BJ (cell line): ENCODE measurements at regions not wholly inside any gene's neighbourhood (a gene's known extent, or its start where the extent isn't known, plus 50 kb on each side); places are given as distances from the start of the nearest gene placed in this dataset.
A peak's percentile ranks its signal among the peaks of the same experiment; 100 is the strongest.

Experiments used
- CTCF ChIA-PET: fragments of 350-600 bp; formaldehyde crosslinking; extraction: SDS; loops from one replicate; lab custom pipeline; 2021; ENCODE audit warnings: antibody characterized with exemption, inconsistent platforms; lab: Yijun Ruan, JAX
- POLR2A ChIA-PET: fragments of 300-600 bp; sonication (Branson Sonifier 250); formaldehyde crosslinking; extraction: SDS; loops from one replicate; lab custom pipeline; 2021; ENCODE audit warnings: antibody characterized with exemption; lab: Charles Lee
- DNase-seq: peaks from one replicate; pipeline ENCODE4 v3.0.0-alpha.2; 2011; ENCODE audit warnings: low read depth
- H3K27me3 ChIP-seq: 2 replicates; pipeline ENCODE4 v1.6.0; 2011; ENCODE audit warnings: low read length; ENCODE audit not compliant: control insufficient read depth, insufficient read depth
- H3K36me3 ChIP-seq: 2 replicates; pipeline ENCODE4 v1.5.1; 2011; ENCODE audit warnings: low read length; ENCODE audit not compliant: control insufficient read depth, insufficient read depth
- H3K4me3 ChIP-seq: 2 replicates; pipeline ENCODE4 v1.5.1; 2011; ENCODE audit warnings: low read depth, mild to moderate bottlenecking, control low read depth, low read length
- TF ChIP-seq, protein P1 (sequence below): IDR thresholded peaks from 2 replicates; pipeline ENCODE4 v1.5.1; 2011; ENCODE audit warnings: low read depth, mild to moderate bottlenecking, control low read depth, inconsistent platforms, low read length, moderate library complexity; ENCODE audit not compliant: insufficient read depth

- peak; percentile 43 for DNase-seq
- no peaks in the 10 kb centered on the region for H3K27me3 ChIP-seq
- H3K36me3 ChIP-seq, result no peaks in the 10 kb centered on the region
- ChIA-PET CTCF (interaction anchor here (0.7 to 1.6 kb wide), 4 partner anchors 13 to 274 kb away, joined by 3 to 5 read pairs (median 4); no protein-coding TSS in a partner anchor), POLR2A (interaction anchor here (0.6 kb wide), 1 partner anchor 11 kb away, joined by 10 read pairs; no protein-coding TSS in a partner anchor)
- H3K4me3 ChIP-seq, result no peak overlapping the region
- TF ChIP-seq, protein P1, sequence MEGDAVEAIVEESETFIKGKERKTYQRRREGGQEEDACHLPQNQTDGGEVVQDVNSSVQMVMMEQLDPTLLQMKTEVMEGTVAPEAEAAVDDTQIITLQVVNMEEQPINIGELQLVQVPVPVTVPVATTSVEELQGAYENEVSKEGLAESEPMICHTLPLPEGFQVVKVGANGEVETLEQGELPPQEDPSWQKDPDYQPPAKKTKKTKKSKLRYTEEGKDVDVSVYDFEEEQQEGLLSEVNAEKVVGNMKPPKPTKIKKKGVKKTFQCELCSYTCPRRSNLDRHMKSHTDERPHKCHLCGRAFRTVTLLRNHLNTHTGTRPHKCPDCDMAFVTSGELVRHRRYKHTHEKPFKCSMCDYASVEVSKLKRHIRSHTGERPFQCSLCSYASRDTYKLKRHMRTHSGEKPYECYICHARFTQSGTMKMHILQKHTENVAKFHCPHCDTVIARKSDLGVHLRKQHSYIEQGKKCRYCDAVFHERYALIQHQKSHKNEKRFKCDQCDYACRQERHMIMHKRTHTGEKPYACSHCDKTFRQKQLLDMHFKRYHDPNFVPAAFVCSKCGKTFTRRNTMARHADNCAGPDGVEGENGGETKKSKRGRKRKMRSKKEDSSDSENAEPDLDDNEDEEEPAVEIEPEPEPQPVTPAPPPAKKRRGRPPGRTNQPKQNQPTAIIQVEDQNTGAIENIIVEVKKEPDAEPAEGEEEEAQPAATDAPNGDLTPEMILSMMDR, result no peak
Measured at GRCh38 chr18:59041819-59042815, 97.6 kb upstream of the SEC11C start.

GRCh38 chr18:59044855-59045254 lies 94.8 kb upstream of the SEC11C start:
- ChIA-PET POLR2A (no interaction called here), CTCF (interaction anchor here (0.9 to 1.4 kb wide), 2 partner anchors 264 to 276 kb away, joined by 3 to 5 read pairs; no protein-coding TSS in a partner anchor)
- H3K36me3 ChIP-seq, result no peaks in the 10 kb centered on the region
- H3K4me3 ChIP-seq, result no peak overlapping the region
- TF ChIP-seq, protein P1, result no peak
- DNase-seq, result no peak
- H3K27me3 ChIP-seq, result 0 out of 2 replicates have a peak, but pooled peaks cover under 1% of the 10 kb centered on the region

GRCh38 chr18:59047321-59048047 lies 92.2 kb upstream of the SEC11C start:
- POLR2A ChIA-PET, result no interaction called here
- DNase-seq, result no peak
- TF ChIP-seq, protein P1, result no peak
- CTCF ChIA-PET, result no interaction called here
- Histone ChIP-seq H3K36me3 (no peaks in the 10 kb centered on the region), H3K4me3 (no peak overlapping the region), H3K27me3 (0 out of 2 replicates have a peak, but pooled peaks cover 3% of the 10 kb centered on the region)

GRCh38 chr18:59048048-59048363 lies 91.7 kb upstream of the SEC11C start:
- no peak overlapping the region for H3K4me3 ChIP-seq
- 0 out of 2 replicates have a peak, but pooled peaks cover 3% of the 10 kb centered on the region for H3K27me3 ChIP-seq
- POLR2A ChIA-PET, result no interaction called here
- DNase-seq, result no peak
- H3K36me3 ChIP-seq, result no peaks in the 10 kb centered on the region
- TF ChIP-seq, protein P1, result no peak
- CTCF ChIA-PET, result no interaction called here

- Histone ChIP-seq H3K27me3 (0 out of 2 replicates have a peak, but pooled peaks cover 3% of the 10 kb centered on the region), H3K4me3 (no peak overlapping the region), H3K36me3 (no peaks in the 10 kb centered on the region)
- ChIA-PET POLR2A (no interaction called here), CTCF (interaction anchor here (1.2 kb wide), 1 partner anchor 268 kb away, joined by 4 read pairs; no protein-coding TSS in a partner anchor)
- TF ChIP-seq, protein P1, result no peak
- no peak for DNase-seq
Measured at GRCh38 chr18:59048378-59048777, 91.3 kb upstream of the SEC11C start.
